ENCODE measurements at regions not wholly inside any gene's neighbourhood (a gene's known extent, or its start where the extent isn't known, plus 50 kb on each side); places are given as distances from the start of the nearest gene placed in this dataset.

DNA sequence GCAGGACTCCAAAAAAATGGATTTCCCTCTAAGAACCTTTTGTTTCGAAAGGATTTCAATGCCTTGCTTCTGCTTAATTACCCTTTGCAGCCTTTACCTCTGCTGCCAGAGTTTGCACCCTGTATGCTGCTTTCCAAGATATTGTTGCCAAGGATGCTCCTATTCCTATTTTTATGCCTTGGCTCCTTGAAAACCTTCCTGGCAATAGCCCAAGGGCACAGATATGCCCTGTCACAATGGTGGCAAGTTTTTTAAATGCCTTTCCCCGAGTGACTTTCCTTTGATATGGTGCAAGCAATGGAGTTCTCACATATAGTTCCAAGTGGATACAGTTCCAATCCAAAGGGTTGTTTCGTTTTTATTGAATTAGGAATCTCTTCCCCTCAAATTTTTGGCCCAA, 1983.0 kb downstream of the MRPL39 start:
- Histone ChIP-seq H3K9me3 (ENCODE audit: severe bottlenecking) (no peaks in the 10 kb centered on the region), H3K27ac (no peak overlapping the region), H3K36me3 (no peaks in the 10 kb centered on the region), H3K27me3 (ENCODE audit: insufficient read depth, low read depth, severe bottlenecking) (no peaks in the 10 kb centered on the region), H3K4me3 (ENCODE audit: low read depth, low read length) (no peak overlapping the region)
- no peak for TF ChIP-seq CTCF (IDR thresholded peaks at IDR 0.05; ENCODE audit: low read depth, low read length)
- DNase-seq: no peak

GRCh38 chr21:23613014-23613413, 1994.3 kb downstream of the MRPL39 start:
- H3K27ac ChIP-seq: no peak overlapping the region
- no peaks in the 10 kb centered on the region for H3K9me3 ChIP-seq (ENCODE audit: severe bottlenecking)
- H3K4me3 ChIP-seq (ENCODE audit: low read depth, low read length): no peak overlapping the region
- TF ChIP-seq CTCF (IDR thresholded peaks at IDR 0.05; ENCODE audit: low read depth, low read length): no peak
- no peak for DNase-seq
- H3K27me3 ChIP-seq (ENCODE audit: insufficient read depth, low read depth, severe bottlenecking): no peaks in the 10 kb centered on the region
- no peaks in the 10 kb centered on the region for H3K36me3 ChIP-seq

- no peaks in the 10 kb centered on the region for H3K9me3 ChIP-seq (ENCODE audit: severe bottlenecking)
- H3K27ac ChIP-seq: no peak overlapping the region
- no peak for TF ChIP-seq CTCF (IDR thresholded peaks at IDR 0.05; ENCODE audit: low read depth, low read length)
- no peak for DNase-seq
- H3K27me3 ChIP-seq (ENCODE audit: insufficient read depth, low read depth, severe bottlenecking): no peaks in the 10 kb centered on the region
- H3K36me3 ChIP-seq: no peaks in the 10 kb centered on the region
- no peak overlapping the region for H3K4me3 ChIP-seq (ENCODE audit: low read depth, low read length)
These were observed 1995.1 kb downstream of the MRPL39 start for GRCh38 chr21:23612210-23612609.

DNA sequence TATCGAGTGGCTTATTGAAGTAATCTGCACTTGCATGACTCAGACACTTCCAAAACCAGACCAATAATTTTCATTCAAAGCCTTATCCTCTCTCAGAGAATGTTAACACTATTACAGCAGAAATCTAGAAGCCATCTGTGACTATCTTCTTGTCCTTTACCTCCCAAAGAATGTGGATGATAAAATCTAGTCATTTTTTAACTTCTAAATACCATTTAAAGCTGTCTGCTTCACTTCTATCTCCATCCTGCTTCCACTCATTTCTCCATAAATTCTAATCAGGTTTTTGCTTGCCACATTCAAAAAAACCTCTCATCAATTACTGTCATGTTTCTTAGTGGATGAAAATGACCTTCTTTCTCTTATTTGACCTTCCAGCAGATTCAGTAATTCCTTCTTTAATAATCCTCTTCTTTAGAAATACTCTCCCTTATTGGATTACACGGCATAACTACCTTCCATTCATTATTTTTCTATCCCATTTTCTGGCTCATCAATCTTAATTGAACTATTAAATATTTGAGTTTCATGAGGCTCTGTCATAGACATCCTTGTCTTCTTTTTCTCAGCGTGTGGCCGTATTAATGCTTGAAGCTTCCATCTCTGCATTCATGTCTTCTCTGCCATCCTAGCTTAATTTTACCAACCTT, 1999.4 kb downstream of the MRPL39 start:
- no peak for TF ChIP-seq CTCF (IDR thresholded peaks at IDR 0.05; ENCODE audit: low read depth, low read length)
- DNase-seq: no peak
- H3K27ac ChIP-seq: no peak overlapping the region

DNA sequence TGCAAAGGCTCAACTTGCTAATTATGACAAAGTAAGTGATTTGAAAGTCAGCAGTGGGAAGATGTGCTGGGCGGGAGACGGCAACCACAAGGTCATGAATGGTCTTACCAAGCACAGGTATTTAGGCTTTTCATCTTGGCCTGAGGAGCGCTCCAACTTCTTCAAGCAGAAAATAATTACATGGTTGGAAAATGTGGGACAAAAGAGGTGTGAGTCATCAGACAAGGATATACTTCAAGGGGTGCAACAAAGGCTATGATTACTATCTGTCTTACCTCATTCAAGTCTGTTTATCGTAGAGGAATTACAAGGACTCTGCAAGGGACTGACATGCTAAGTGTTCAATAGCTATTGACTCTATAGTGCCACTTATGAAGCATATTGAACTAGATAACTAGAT, 2005.7 kb downstream of the MRPL39 start:
- no peak overlapping the region for H3K27ac ChIP-seq
- H3K4me3 ChIP-seq (ENCODE audit: low read depth, low read length): no peak overlapping the region
- H3K9me3 ChIP-seq (ENCODE audit: severe bottlenecking): peaks cover 2% of the 10 kb centered on the region
- no peak for DNase-seq
- no peak for TF ChIP-seq CTCF (IDR thresholded peaks at IDR 0.05; ENCODE audit: low read depth, low read length)
- H3K36me3 ChIP-seq: no peaks in the 10 kb centered on the region
- no peaks in the 10 kb centered on the region for H3K27me3 ChIP-seq (ENCODE audit: insufficient read depth, low read depth, severe bottlenecking)

More for the DNA sequence above, 1999.4 kb downstream of the MRPL39 start:
- H3K4me3 ChIP-seq (ENCODE audit: low read depth, low read length): no peak overlapping the region
- peaks cover 2% of the 10 kb centered on the region for H3K9me3 ChIP-seq (ENCODE audit: severe bottlenecking)
- H3K27me3 ChIP-seq (ENCODE audit: insufficient read depth, low read depth, severe bottlenecking): no peaks in the 10 kb centered on the region
- H3K36me3 ChIP-seq: no peaks in the 10 kb centered on the region

DNA sequence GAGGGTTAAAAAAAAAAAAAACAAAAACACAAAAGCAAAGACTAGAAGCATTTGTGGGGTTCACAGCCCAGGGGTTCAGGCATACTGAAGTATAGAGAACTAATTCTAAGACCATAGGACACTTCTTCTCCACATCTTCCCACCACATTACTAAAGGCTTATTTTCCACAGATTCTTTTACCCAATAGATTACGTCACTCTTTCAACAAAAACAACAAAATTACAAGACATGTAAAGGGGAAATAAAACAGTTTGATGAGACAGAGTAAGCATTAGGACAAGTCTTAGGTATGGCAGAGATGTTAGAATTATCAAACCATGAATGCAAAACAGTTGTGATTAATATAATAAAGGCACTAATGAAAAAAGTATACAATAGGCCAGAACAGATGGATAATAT, 2013.7 kb downstream of the MRPL39 start:
- H3K27me3 ChIP-seq (ENCODE audit: insufficient read depth, low read depth, severe bottlenecking): no peaks in the 10 kb centered on the region

More for the DNA sequence above, 2013.7 kb downstream of the MRPL39 start:
- H3K4me3 ChIP-seq (ENCODE audit: low read depth, low read length): no peak overlapping the region
- no peak overlapping the region for H3K27ac ChIP-seq
- H3K9me3 ChIP-seq (ENCODE audit: severe bottlenecking): no peaks in the 10 kb centered on the region
- no peak for DNase-seq
- no peaks in the 10 kb centered on the region for H3K36me3 ChIP-seq
- no peak for TF ChIP-seq CTCF (IDR thresholded peaks at IDR 0.05; ENCODE audit: low read depth, low read length)

Data from WERI-Rb-1 (cell line).